HG03175 (cell line): ENCODE measurements at regions not wholly inside any gene's neighbourhood (a gene's known extent, or its start where the extent isn't known, plus 50 kb on each side); places are given as distances from the start of the nearest gene placed in this dataset.
"Not testable (repeated sequence)": the region's sequence is repeated elsewhere in the genome, so short reads cannot be mapped to it uniquely, and the experiment has no call there.

Source experiments
- ATAC-seq: cut with Tn5 transposase; IDR thresholded peaks from one replicate; pipeline ENCODE4 v1.9.1; 2021; ENCODE audit warnings: mild to moderate bottlenecking, moderate library complexity; ENCODE audit not compliant: unreplicated experiment

- ATAC-seq: no peak
Observed at GRCh38 chr17:70976447-70976846, 807.1 kb downstream of the KCNJ2 start.

GRCh38 chr17:70984873-70985272 lies 815.5 kb downstream of the KCNJ2 start:
- no peak for ATAC-seq

GRCh38 chr17:70987867-70988340 lies 818.6 kb downstream of the KCNJ2 start:
- ATAC-seq: no peak

GRCh38 chr17:70988622-70989021 lies 819.3 kb downstream of the KCNJ2 start:
- no peak for ATAC-seq

DNA sequence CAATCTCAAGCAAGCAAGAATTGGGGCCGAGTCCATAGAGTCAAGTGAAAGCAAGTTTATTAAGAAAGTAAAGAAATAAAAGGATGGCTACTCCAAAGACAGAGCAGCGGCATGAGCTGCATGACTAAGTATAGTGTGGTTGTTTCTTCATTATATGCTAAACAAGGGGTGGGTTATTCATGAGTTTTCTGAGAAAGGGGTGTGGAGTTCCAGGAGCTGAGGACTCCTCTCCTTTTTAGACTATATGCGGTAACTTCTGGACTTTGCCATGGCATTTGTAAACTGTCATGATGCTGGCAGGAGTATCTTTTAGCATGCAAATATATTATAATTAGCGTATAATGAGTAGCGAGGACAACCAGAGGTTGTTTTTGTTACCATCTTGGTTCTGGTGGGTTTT lies 819.9 kb downstream of the KCNJ2 start:
- ATAC-seq: no peak

- no peak for ATAC-seq
Observed at GRCh38 chr17:70994194-70994593, 824.9 kb downstream of the KCNJ2 start.

- ATAC-seq: no peak
Observed at GRCh38 chr17:70995997-70996396, 826.7 kb downstream of the KCNJ2 start.

DNA sequence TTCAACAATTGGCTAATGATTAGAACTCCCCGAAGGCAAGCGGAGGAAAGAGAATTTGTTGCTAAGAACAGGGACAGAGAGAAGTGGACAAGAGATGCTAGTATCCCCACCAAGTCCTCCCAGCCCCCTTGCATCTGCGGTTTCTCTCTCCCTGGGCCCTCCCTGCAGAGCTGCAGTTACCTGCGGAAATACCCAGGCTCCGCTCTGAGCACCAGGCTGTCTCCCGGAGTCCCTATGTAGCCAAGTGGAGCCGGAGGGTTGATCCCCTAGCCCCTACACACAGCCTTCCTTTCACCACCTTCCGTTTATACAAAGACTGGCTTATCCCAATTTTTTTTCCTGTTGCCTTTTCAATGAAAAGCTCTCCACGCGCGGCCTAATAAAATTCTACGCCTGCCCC lies 834.4 kb downstream of the KCNJ2 start:
- no peak for ATAC-seq

- ATAC-seq: no peak
Observed at GRCh38 chr17:71004413-71004812, 835.1 kb downstream of the KCNJ2 start.

DNA sequence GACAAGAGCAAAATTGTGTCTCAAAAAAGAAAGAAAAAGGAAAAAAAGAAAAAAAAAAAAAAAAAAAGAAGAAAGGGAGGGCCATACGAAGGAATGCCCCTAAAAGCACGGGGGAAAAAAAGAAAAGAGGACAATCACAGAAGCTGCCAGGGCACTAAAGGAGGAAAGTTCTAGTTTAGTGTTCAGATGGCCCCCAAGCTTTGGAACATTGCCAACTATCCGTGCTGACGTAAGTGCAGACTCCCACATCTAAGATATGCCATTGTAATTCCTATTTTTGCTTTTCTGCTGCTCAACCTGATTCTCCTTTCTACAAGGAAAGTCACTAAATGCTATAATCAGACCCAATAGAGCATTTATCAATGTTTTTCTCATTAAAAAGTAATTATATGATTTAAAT lies 842.1 kb downstream of the KCNJ2 start:
- ATAC-seq: no peak

DNA sequence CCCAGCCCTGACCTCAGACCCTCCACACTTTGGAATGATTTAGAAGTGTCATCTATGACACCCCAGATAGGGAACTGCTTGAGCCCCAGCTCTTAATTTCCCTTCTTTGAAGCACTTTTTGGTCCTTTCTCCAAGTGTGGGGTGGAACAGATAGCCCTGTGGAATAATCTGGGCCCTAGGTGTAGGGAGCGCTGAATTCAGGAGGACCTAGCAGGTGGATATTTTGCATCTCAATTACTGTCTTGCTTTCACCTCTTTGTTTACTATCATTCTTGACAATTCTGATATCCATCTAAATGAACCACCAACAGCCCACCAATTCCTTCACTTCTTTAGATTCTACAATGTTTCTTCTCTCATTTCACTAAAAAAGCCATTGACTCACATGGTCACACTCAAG lies 850.4 kb downstream of the KCNJ2 start:
- no peak for ATAC-seq

GRCh38 chr17:71022758-71023157 lies 853.4 kb downstream of the KCNJ2 start:
- ATAC-seq: no peak

- ATAC-seq: no peak
Observed at GRCh38 chr17:71023249-71024030, 854.1 kb downstream of the KCNJ2 start.

DNA sequence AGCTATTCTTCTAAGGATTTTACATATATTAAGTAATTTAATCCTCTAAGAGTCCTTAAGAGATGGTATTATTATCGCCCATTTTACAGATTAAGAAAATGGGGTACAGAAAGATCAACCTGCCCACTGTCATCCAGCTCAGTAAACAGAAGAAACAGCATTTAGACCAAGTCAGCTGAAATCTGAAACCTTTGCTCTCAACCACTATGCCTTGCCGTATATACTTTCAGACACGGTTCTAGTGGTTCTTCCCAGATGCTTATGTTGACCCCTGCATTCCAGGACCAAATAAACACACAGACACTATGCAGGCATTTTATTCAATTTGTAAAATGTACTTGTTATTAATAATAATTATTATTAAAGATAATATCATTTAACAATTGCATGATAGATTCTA lies 854.8 kb downstream of the KCNJ2 start:
- no peak for ATAC-seq

DNA sequence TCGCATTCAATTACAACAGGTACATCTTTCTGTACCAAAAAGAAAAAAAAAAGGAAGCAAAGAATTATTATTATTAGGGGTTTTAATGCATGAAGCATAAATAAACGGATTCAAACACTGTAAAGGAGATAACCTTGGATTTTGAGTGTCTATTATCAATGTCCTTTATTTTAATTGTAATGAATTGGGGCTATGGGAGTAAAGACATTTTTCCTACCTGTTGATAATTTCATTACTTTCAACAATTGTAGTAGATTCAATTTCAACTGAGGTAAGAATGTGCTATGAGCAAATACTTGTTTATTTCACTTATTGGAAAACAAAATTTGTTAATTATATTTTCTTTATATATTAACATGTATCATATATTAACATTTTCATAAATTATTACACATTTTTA lies 855.6 kb downstream of the KCNJ2 start:
- ATAC-seq: no peak

DNA sequence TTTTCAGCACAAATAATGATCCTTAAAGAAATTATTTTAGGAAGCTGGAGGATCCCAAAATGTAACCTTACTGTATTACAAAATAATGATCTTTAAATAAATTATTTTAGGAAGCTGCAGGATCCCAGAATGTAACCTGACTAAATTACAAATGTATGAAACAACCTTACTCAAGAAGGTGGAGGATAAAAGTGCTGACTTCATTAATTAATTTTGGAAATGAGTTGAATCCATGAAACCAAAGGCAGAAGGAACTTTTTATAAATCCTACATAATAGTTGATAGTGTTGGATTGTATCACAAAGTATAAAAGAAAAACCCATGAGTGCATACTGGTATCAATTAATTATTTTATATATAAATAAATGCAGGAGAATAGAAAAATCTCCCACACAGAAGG lies 859.9 kb downstream of the KCNJ2 start:
- no peak for ATAC-seq

GRCh38 chr17:71031286-71031685 lies 862.0 kb downstream of the KCNJ2 start:
- ATAC-seq: not testable (repeated sequence)

- ATAC-seq: no peak
Observed at GRCh38 chr17:71032746-71033273, 863.5 kb downstream of the KCNJ2 start.

DNA sequence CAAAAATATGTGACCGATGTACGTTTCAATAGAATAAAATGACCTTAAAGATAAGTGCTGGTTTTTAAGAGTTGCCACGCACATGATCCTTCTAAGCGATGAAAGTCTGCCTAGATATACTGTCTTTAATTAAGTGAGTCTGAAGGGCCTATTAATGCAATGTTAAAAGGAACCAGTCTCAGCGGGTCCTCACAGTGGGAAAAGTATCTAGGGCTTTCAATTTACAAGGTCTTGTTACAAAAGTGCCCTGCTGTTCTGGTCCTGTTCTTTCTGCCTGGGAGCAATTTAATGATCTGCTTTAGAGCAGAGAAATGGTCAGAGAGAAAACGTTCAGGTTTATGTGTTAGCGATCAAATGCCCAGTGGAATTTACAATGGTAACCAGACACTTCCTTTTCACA lies 864.0 kb downstream of the KCNJ2 start:
- ATAC-seq: no peak

GRCh38 chr17:71035226-71035625 lies 865.9 kb downstream of the KCNJ2 start:
- no peak for ATAC-seq

- no peak for ATAC-seq
Observed at GRCh38 chr17:71037386-71037785, 868.1 kb downstream of the KCNJ2 start.

GRCh38 chr17:71039391-71039790 lies 870.1 kb downstream of the KCNJ2 start:
- ATAC-seq: no peak

- ATAC-seq: no peak
Observed at GRCh38 chr17:71052971-71053370, 883.6 kb downstream of the KCNJ2 start.
